ENCODE measurements at regions not wholly inside any gene's neighbourhood (a gene's known extent, or its start where the extent isn't known, plus 50 kb on each side); places are given as distances from the start of the nearest gene placed in this dataset.
"Not testable (repeated sequence)": the region's sequence is repeated elsewhere in the genome, so short reads cannot be mapped to it uniquely, and the experiment has no call there.

- DNase-seq: no peak
These were observed 52.2 kb upstream of the MKI67 start for GRCh38 chr10:128178302-128178958.

GRCh38 chr10:128180843-128181242 lies 54.6 kb upstream of the MKI67 start:
- no peak for DNase-seq

GRCh38 chr10:128185627-128186026 lies 59.4 kb upstream of the MKI67 start:
- DNase-seq: no peak

- no peak for DNase-seq
These were observed 61.0 kb upstream of the MKI67 start for GRCh38 chr10:128186959-128187787.

- DNase-seq: no peak
These were observed 61.6 kb upstream of the MKI67 start for GRCh38 chr10:128187788-128188185.

GRCh38 chr10:128189176-128189575 lies 63.0 kb upstream of the MKI67 start:
- no peak for DNase-seq

- peak; percentile 11 for DNase-seq
These were observed 65.6 kb upstream of the MKI67 start for GRCh38 chr10:128191847-128192246.

- DNase-seq: not testable (repeated sequence)
These were observed 75.6 kb upstream of the MKI67 start for GRCh38 chr10:128201826-128202225.

- DNase-seq: no peak
These were observed 76.8 kb upstream of the MKI67 start for GRCh38 chr10:128203028-128203427.

- DNase-seq: not testable (repeated sequence)
These were observed 79.4 kb upstream of the MKI67 start for GRCh38 chr10:128205591-128205990.

GRCh38 chr10:128206676-128207075 lies 80.5 kb upstream of the MKI67 start:
- no peak for DNase-seq

GRCh38 chr10:128209862-128210214 lies 83.6 kb upstream of the MKI67 start:
- no peak for DNase-seq

- DNase-seq: no peak
These were observed 84.2 kb upstream of the MKI67 start for GRCh38 chr10:128210215-128211063.

- no peak for DNase-seq
These were observed 84.9 kb upstream of the MKI67 start for GRCh38 chr10:128211064-128211504.

GRCh38 chr10:128211953-128212727 lies 85.9 kb upstream of the MKI67 start:
- DNase-seq: peak; percentile 8

GRCh38 chr10:128213156-128213555 lies 86.9 kb upstream of the MKI67 start:
- no peak for DNase-seq

GRCh38 chr10:128215733-128216132 lies 89.5 kb upstream of the MKI67 start:
- DNase-seq: no peak

GRCh38 chr10:128217136-128217535 lies 90.9 kb upstream of the MKI67 start:
- no peak for DNase-seq

GRCh38 chr10:128218161-128218560 lies 91.9 kb upstream of the MKI67 start:
- no peak for DNase-seq

GRCh38 chr10:128219295-128219694 lies 93.1 kb upstream of the MKI67 start:
- no peak for DNase-seq

- no peak for DNase-seq
These were observed 93.8 kb upstream of the MKI67 start for GRCh38 chr10:128220021-128220420.

- DNase-seq: no peak
These were observed 94.9 kb upstream of the MKI67 start for GRCh38 chr10:128221117-128221516.

- DNase-seq: no peak
These were observed 95.6 kb upstream of the MKI67 start for GRCh38 chr10:128221807-128222206.

Data from NCI-H2029 treated with DMSO at 0.1 percent for 48 hours (cell line).